Gastrocnemius medialis (tissue), 4 donors: ENCODE measurements at regions not wholly inside any gene's neighbourhood (a gene's known extent, or its start where the extent isn't known, plus 50 kb on each side); places are given as distances from the start of the nearest gene placed in this dataset.

ENCODE experiments used
- CTCF ChIP-seq, 5 experiments: fragments of 450-650 bp in 3 of 5; fragments of 200-600 bp in 2 of 5; sonication (generic) in 2 of 5; IDR thresholded peaks in 4 of 5; conservative IDR thresholded peaks in 1 of 5; 1 replicate in 4 of 5; 2 replicates in 1 of 5; pipeline ENCODE4 v1.5.1; 2016 to 2019; ENCODE audit warnings: antibody characterized with exemption in 5 of 5, mild to moderate bottlenecking in 3 of 5, moderate library complexity in 3 of 5
- POLR2A ChIP-seq, 2 donors: fragments of 450-650 bp; IDR thresholded peaks; one replicate each; pipeline ENCODE4 v1.6.1; 2017; ENCODE audit warnings: antibody characterized with exemption in 2 of 2, mild to moderate bottlenecking in 2 of 2, moderate library complexity in 2 of 2

DNA sequence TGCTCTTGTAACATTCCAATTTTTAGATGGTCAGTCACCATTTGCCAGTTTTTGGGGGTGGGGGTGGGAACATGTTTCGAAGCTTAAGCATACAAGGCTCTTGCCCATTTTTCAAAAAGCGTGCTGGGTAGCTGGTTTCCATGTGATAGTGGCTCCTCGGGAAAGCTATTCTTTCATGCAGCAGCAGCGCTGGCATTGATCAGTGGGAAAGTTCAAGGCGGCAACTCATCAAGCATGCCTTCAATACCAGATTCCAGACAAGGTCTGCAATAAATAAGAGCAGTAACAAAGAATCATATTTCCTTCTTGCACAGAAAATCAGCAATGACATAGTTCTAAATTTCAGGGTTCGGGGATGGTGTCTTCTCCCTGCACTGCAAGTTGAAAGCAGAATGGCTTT, 133.5 kb upstream of the ONECUT1 start:
- TF ChIP-seq CTCF (IDR thresholded peaks at IDR 0.05 in 4 of 5, conservative IDR thresholded peaks at IDR 0.05 in 1 of 5) (no peak), POLR2A (IDR thresholded peaks at IDR 0.05) (no peak)
